ENCODE measurements at regions not wholly inside any gene's neighbourhood (a gene's known extent, or its start where the extent isn't known, plus 50 kb on each side); places are given as distances from the start of the nearest gene placed in this dataset.

DNA sequence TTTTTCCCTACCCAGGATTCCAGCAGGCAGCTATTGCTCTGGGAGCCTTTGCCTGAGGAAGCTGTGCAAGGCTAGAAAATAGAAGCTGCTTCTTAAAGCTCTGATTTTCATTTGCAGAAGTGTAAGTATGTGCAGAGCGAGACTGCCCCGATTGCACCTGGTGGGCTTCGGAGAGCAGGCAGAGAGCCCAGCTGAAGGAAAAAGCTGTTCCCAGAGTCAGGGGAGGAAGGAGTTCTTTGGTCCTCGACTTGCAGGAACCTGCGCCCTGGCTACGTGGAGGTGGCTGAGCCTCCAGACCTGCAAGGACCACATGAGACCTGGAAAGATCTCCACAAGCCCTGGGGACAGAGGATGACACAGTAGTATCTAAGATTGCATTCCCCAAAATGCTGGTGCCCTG is 235.0 kb upstream of the ARGLU1 start:
- intact Hi-C loops (cut with micrococcal nuclease; ENCODE audit: unreplicated experiment), result no loop called here
- Histone ChIP-seq H3K4me3 (no peak overlapping the region), H3K4me1 (replicated peaks; ENCODE audit: insufficient read depth) (no peaks in the 10 kb centered on the region), H3F3A (ENCODE audit: insufficient read depth, low read depth) (no peaks in the 10 kb centered on the region), H3K9me3 (ENCODE audit: insufficient read depth, low read depth) (no peaks in the 10 kb centered on the region), H4K20me1 (ENCODE audit: insufficient read depth) (no peaks in the 10 kb centered on the region), H3K79me2 (ENCODE audit: low read depth) (no peaks in the 10 kb centered on the region), H3K27ac (no peak overlapping the region), H3K4me2 (no peak overlapping the region), H2AFZ (no peak overlapping the region), H3K36me3 (ENCODE audit: low read depth) (no peaks in the 10 kb centered on the region), H3K9me2 (ENCODE audit: insufficient read depth) (no peaks in the 10 kb centered on the region), H3K27me3 (ENCODE audit: insufficient read depth, low read depth) (no peaks in the 10 kb centered on the region)
- ChIA-PET POLR2A (ENCODE audit: unreplicated experiment) (no interaction called here), CTCF (no interaction called here)
- BruUV-seq (replicated peaks), result no TSS peak
- TF ChIP-seq CTCF (conservative IDR thresholded peaks at IDR 0.05) (no peak), EZH2 (IDR thresholded peaks at IDR 0.05; ENCODE audit: low read depth) (no peak)
- no peak for DNase-seq

- Histone ChIP-seq H2AFZ (no peak overlapping the region), H3K4me1 (replicated peaks; ENCODE audit: insufficient read depth) (peaks cover 7% of the 10 kb centered on the region), H4K20me1 (ENCODE audit: insufficient read depth) (no peaks in the 10 kb centered on the region), H3F3A (ENCODE audit: insufficient read depth, low read depth) (no peaks in the 10 kb centered on the region), H3K9me3 (ENCODE audit: insufficient read depth, low read depth) (no peaks in the 10 kb centered on the region), H3K4me3 (no peak overlapping the region), H3K9me2 (ENCODE audit: insufficient read depth) (no peaks in the 10 kb centered on the region), H3K27me3 (ENCODE audit: insufficient read depth, low read depth) (no peaks in the 10 kb centered on the region), H3K4me2 (no peak overlapping the region), H3K36me3 (ENCODE audit: low read depth) (no peaks in the 10 kb centered on the region), H3K79me2 (ENCODE audit: low read depth) (no peaks in the 10 kb centered on the region), H3K27ac (no peak overlapping the region)
- ChIA-PET POLR2A (ENCODE audit: unreplicated experiment) (no interaction called here), CTCF (no interaction called here)
- no peak for DNase-seq
- intact Hi-C loops (cut with micrococcal nuclease; ENCODE audit: unreplicated experiment), result no loop called here
- BruUV-seq (replicated peaks), result no TSS peak
- no peak for TF ChIP-seq CTCF (conservative IDR thresholded peaks at IDR 0.05)
- no peak for TF ChIP-seq EZH2 (IDR thresholded peaks at IDR 0.05; ENCODE audit: low read depth)
Observed at GRCh38 chr13:106799781-106800335, 231.9 kb upstream of the ARGLU1 start.

GRCh38 chr13:106797081-106797640 is 229.2 kb upstream of the ARGLU1 start:
- no peak for TF ChIP-seq CTCF (conservative IDR thresholded peaks at IDR 0.05)
- no peak for TF ChIP-seq EZH2 (IDR thresholded peaks at IDR 0.05; ENCODE audit: low read depth)
- ChIA-PET POLR2A (ENCODE audit: unreplicated experiment) (no interaction called here), CTCF (no interaction called here)
- Histone ChIP-seq H3K27me3 (ENCODE audit: insufficient read depth, low read depth) (no peaks in the 10 kb centered on the region), H3K4me2 (no peak overlapping the region), H2AFZ (no peak overlapping the region), H3K79me2 (ENCODE audit: low read depth) (no peaks in the 10 kb centered on the region), H3K4me1 (replicated peaks; ENCODE audit: insufficient read depth) (peaks cover 19% of the 10 kb centered on the region), H3K27ac (no peak overlapping the region), H3K36me3 (ENCODE audit: low read depth) (no peaks in the 10 kb centered on the region), H3F3A (ENCODE audit: insufficient read depth, low read depth) (no peaks in the 10 kb centered on the region), H3K9me2 (ENCODE audit: insufficient read depth) (no peaks in the 10 kb centered on the region), H3K4me3 (no peak overlapping the region), H4K20me1 (ENCODE audit: insufficient read depth) (no peaks in the 10 kb centered on the region), H3K9me3 (ENCODE audit: insufficient read depth, low read depth) (no peaks in the 10 kb centered on the region)
- intact Hi-C loops (cut with micrococcal nuclease; ENCODE audit: unreplicated experiment), result no loop called here
- DNase-seq, result no peak
- no TSS peak for BruUV-seq (replicated peaks)
